ENCODE measurements at regions not wholly inside any gene's neighbourhood (a gene's known extent, or its start where the extent isn't known, plus 50 kb on each side); places are given as distances from the start of the nearest gene placed in this dataset.

GRCh38 chr1:95728841-95729240 is 494.8 kb downstream of the RWDD3 start:
- TF ChIP-seq CTCF (conservative IDR thresholded peaks at IDR 0.05; ENCODE audit: low read length) (no peak), EZH2phosphoT487 (IDR thresholded peaks at IDR 0.05; ENCODE audit: borderline replicate concordance) (no peak)
